Bronchial epithelial cell (primary cell): ENCODE measurements at regions not wholly inside any gene's neighbourhood (a gene's known extent, or its start where the extent isn't known, plus 50 kb on each side); places are given as distances from the start of the nearest gene placed in this dataset.

Experiments
- DNase-seq: peaks from one replicate; pipeline ENCODE4 v3.0.0-alpha.2; 2010; ENCODE audit warnings: low read depth
- FAIRE-seq: peaks from 2 replicates; lab custom pipeline; 2011; peaks lifted over from hg19 to GRCh38; lab: Jason Lieb, UNC
- H3K27me3 ChIP-seq: 2 replicates; pipeline ENCODE4 v1.5.1; 2011; ENCODE audit warnings: low read length; ENCODE audit not compliant: control insufficient read depth, insufficient read depth
- H3K36me3 ChIP-seq: 2 replicates; pipeline ENCODE4 v1.5.1; 2011; ENCODE audit warnings: low read length; ENCODE audit not compliant: control insufficient read depth, insufficient read depth
- H3K4me3 ChIP-seq: 2 replicates; pipeline ENCODE4 v1.5.1; 2011; ENCODE audit warnings: mild to moderate bottlenecking, low read depth, low read length, control low read depth
- TF ChIP-seq, protein P1 (sequence below): IDR thresholded peaks from 2 replicates; pipeline ENCODE4 v1.5.1; 2011; ENCODE audit warnings: mild to moderate bottlenecking, moderate library complexity, low read length, control low read depth, inconsistent platforms; ENCODE audit not compliant: insufficient read depth, severe bottlenecking

DNA sequence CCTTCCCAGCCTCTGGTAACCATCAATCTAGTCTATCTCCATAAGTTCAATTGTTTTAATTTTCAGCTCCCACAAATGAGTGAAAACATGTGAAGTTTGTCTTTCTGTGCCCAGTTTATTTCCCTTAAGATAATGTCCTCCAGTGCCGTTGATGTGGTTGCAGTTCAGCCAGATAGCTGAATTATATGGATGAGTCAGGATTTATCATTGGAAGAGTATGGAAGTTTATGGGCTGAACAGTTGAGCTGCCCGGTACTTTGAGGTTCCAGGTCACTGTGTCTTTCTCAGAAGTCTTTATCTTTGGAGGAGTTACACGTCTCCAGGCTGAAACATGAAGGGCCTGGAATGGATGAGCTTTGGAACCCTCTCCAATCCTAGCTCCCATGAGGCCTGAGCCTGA, 120.1 kb downstream of the ASCL4 start:
- no peak for FAIRE-seq
- DNase-seq = no peak
- Histone ChIP-seq H3K4me3 (no peak overlapping the region), H3K27me3 (no peaks in the 10 kb centered on the region), H3K36me3 (no peaks in the 10 kb centered on the region)
- TF ChIP-seq, protein P1, sequence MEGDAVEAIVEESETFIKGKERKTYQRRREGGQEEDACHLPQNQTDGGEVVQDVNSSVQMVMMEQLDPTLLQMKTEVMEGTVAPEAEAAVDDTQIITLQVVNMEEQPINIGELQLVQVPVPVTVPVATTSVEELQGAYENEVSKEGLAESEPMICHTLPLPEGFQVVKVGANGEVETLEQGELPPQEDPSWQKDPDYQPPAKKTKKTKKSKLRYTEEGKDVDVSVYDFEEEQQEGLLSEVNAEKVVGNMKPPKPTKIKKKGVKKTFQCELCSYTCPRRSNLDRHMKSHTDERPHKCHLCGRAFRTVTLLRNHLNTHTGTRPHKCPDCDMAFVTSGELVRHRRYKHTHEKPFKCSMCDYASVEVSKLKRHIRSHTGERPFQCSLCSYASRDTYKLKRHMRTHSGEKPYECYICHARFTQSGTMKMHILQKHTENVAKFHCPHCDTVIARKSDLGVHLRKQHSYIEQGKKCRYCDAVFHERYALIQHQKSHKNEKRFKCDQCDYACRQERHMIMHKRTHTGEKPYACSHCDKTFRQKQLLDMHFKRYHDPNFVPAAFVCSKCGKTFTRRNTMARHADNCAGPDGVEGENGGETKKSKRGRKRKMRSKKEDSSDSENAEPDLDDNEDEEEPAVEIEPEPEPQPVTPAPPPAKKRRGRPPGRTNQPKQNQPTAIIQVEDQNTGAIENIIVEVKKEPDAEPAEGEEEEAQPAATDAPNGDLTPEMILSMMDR = no peak

DNA sequence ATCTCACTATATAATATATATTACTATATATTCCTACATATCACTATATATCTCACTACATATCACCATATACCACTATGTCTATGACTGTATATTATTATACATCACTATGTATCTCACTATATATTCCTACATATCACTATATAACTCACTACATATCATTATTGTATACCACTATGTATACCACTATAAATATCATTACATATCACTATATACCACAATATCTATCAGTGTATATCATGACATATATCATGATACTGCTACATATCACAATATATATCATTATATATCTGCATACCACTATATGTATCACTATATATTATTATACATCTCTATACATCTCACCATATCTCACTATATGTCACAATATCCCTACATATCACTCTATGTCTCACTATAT, 121.5 kb downstream of the ASCL4 start:
- DNase-seq (no peak), FAIRE-seq (no peak)
- H3K4me3 ChIP-seq = no peak overlapping the region
- no peaks in the 10 kb centered on the region for H3K36me3 ChIP-seq
- no peaks in the 10 kb centered on the region for H3K27me3 ChIP-seq
- TF ChIP-seq, protein P1 = no peak

DNA sequence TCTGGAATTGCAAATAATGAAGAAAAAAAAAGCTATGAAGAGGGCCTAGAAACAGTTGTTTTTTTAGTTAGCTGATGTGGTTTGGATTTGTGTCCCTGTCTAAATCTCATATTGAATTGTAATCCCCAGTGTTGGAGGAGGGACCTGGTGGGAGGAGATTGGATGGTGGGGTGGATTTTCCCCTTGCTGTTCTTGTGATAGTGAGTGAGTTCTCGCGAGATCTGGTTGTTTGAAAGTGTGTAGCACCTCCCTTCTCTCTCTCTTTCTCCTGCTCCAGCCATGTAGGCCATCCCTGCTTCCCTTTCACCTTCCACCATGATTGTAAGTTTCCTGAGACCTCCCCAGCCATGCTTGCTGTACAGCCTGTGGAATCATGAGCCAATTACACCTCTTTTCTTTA, 126.1 kb downstream of the ASCL4 start:
- H3K27me3 ChIP-seq = no peaks in the 10 kb centered on the region
- H3K36me3 ChIP-seq = no peaks in the 10 kb centered on the region
- TF ChIP-seq, protein P1 = no peak
- FAIRE-seq = no peak
- H3K4me3 ChIP-seq = no peak overlapping the region
- DNase-seq = no peak

DNA sequence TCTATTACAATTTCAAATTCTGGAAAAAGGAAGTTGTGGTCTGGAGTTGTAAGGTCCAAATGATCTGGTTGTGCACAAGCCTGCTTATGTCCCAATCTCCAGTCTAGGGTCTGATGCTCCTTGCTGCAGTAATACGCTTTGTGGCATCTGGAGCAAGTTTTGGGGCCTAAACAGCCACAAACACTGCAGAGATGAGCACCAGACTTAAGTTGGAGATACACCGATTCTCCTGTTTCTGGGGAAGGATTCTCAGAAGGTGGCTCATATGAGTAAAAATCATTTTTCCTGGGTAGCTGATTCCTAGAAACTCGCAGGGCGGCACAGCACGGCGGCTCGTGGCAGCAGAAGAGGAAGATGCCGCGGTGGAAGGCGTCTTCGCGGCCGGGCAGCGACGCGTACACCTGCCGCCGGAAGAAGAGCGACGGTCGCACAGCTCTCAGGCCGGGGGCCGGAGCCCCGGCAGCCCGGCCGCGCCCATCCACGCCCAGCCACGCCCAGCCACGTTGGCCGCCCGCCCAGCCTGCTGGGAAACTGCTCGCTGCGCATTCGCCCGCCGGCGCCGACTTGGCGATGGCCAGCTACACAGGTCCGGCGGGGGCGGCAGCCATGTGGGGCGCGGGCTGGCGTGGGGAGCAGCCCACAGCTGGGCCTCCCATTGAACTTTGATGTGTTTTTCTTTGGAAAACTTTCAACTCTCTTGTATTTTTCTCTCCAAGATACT, 129.0 kb downstream of the ASCL4 start:
- DNase-seq (no peak), FAIRE-seq (no peak)
- TF ChIP-seq, protein P1 = no peak
- H3K27me3 ChIP-seq = peaks cover 2% of the 10 kb centered on the region
- no peaks in the 10 kb centered on the region for H3K36me3 ChIP-seq
- H3K4me3 ChIP-seq = peak overlapping the region; percentile 12

DNA sequence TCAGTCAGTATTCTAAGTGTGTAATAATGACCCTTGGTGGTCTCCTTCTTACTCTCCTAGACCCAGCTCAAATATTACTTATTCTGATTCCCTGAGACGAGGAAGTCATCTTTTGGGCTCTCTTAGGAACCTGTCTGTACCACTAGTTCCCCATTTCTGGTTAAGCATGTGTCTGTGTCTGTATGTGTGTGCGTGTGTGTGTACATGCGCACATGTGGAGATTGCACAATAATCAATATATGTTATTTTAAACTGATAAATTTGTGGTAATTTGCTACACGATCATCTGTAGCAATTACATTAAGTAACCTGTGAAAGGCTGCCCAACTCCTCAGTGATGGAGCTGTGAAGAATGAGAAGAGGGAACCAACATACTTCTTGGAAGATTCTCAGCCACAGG, 132.2 kb downstream of the ASCL4 start:
- Histone ChIP-seq H3K4me3 (no peak overlapping the region), H3K36me3 (no peaks in the 10 kb centered on the region), H3K27me3 (peaks cover 2% of the 10 kb centered on the region)
- no peak for DNase-seq
- TF ChIP-seq, protein P1 = no peak
- FAIRE-seq = no peak

DNA sequence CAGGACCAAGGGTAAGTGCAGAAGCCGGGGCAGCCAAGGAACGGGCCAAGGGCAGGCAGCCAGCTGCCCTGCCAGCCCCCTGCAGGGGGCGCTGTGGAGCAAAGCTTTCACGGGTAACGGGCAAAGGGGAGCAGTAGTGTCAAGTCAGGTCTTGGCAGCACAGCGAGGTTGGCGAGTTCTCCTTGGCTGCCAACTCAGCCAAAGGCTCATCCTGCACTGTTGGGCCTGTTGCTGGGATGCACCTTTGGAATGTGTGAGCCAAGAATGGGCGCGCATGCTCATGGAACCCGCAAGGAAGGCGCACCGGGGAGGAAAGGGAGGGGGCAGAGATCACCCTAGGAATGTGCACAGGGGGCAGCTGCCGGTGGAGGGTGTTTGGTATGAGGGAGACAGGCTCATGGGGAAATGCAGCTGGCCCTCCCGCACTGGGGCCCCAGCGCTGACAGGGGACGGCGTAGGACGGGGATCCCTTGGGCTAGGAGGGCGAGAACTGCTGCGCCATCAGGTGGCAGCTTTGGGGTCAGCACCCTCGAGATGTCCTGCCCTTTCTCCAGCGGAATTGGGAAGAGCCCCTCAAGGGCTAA, 138.0 kb downstream of the ASCL4 start:
- DNase-seq = peak; percentile 54
- FAIRE-seq = no peak
- Histone ChIP-seq H3K4me3 (no peak overlapping the region), H3K27me3 (peaks cover 2% of the 10 kb centered on the region), H3K36me3 (no peaks in the 10 kb centered on the region)
- TF ChIP-seq, protein P1 = peak; percentile 86
